Urothelium cell line (cell line): ENCODE measurements at regions not wholly inside any gene's neighbourhood (a gene's known extent, or its start where the extent isn't known, plus 50 kb on each side); places are given as distances from the start of the nearest gene placed in this dataset.
"Not testable (repeated sequence)": the region's sequence is repeated elsewhere in the genome, so short reads cannot be mapped to it uniquely, and the experiment has no call there.

ENCODE experiments used
- DNase-seq: peaks from one replicate; pipeline ENCODE4 v3.0.0; 2011; ENCODE audit warnings: low spot score, mixed read lengths
- FAIRE-seq: peaks from 2 replicates; lab custom pipeline; 2011; peaks lifted over from hg19 to GRCh38; lab: Jason Lieb, UNC

GRCh38 chr5:167049771-167050567 lies 1241.5 kb upstream of the WWC1 start:
- FAIRE-seq (no peak), DNase-seq (no peak)

GRCh38 chr5:167050568-167051401 lies 1240.7 kb upstream of the WWC1 start:
- DNase-seq: peak; percentile 9
- FAIRE-seq: no peak

DNA sequence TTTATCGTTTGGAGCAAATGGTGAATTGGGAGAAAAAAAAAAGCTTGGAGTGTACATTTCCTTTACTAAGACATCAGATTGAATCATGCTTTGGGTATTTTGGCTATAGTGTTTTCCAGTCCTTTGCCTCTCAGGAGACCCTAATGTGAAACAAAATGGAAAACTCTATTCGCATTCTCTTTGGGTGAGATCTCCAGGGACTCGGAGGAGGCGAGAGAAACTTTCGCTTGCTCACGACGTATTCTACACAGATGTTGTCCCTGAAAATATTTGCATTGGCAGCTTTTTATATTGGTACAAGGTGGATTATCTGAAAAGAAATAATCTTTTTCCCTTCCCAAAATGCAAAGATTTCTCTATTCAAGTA lies 1240.1 kb upstream of the WWC1 start:
- FAIRE-seq: no peak
- no peak for DNase-seq

GRCh38 chr5:167052791-167053190 lies 1238.7 kb upstream of the WWC1 start:
- FAIRE-seq: no peak
- DNase-seq: no peak

DNA sequence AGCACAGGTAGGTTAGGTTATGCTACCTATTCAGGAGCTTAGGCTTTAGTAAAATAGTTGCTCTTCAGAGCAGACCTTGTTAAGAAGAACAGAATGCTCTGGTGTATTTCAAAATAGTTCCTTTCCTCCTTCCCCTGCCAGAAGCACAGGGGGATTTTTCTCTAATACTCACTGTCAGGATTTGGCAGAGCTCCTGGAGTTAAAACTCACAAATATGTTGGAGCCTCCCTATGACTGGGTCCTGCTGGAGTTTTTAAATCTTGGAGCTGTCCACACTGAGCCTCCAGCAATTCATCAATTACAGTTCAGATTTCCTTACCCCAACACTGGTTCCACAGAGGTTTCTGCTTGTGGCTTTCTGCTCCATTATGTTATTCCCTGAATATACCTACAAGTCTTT lies 1233.8 kb upstream of the WWC1 start:
- no peak for FAIRE-seq
- DNase-seq: no peak

DNA sequence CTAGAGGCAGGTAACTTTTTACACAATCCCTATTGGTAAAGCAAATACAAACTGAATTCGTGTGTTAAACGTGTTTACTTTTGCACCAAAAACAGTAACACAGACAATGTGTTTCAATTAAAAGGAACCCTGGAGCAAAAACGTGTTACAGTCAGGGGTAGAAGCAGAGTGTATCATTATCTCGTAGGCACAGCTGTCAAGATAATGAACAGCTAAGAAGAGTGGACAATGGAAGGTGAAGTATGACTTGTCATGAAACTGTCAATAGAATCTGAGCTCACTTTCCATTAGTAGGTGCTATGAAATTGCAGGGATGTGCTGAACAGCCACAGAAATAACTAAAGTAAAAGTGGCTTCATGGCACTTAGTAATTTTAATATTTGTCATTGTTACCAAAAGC lies 1229.8 kb upstream of the WWC1 start:
- no peak for DNase-seq
- FAIRE-seq: no peak

GRCh38 chr5:167063116-167063515 lies 1228.3 kb upstream of the WWC1 start:
- FAIRE-seq (no peak), DNase-seq (no peak)

DNA sequence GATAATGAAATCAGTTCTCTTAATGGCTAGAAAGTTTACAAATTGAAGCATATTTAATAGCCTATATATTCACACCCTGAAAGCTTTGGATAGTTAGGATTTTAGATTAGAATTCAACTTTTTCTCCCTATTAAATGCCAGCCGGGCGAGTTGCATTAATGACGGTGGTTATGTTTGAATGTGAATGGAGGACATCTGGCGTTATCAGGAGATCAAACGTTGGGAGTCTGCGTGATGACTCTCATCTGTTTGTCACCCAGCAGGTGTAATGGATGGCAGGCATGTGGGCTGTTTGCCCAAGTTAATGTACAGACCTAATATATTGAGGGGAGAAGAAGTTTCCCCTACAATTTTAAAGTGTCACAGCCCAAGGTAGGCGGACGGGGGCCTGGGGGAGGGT lies 1227.7 kb upstream of the WWC1 start:
- FAIRE-seq: no peak
- DNase-seq: no peak

- DNase-seq (no peak), FAIRE-seq (no peak)
These were observed 1227.2 kb upstream of the WWC1 start for GRCh38 chr5:167064198-167064776.

DNA sequence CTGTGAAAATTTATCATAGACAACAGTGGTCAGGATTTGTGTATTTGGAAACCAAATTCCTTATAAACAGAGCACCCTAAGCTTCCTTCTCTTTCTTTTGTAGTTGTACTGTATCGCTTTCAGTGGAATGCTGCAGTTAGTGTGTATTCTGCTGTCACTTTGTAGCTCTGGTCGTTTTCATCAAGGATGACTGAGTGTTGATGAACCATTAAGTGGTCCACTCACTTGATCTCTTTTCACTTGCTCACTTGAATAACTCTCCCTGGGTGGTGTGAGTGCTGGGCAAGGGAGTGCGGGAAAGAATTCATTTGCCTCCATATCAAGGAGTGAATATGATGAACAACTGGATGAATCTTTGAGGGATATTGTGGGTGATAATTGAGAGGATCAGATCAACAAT lies 1225.7 kb upstream of the WWC1 start:
- DNase-seq: no peak
- no peak for FAIRE-seq

- peak; percentile 8 for DNase-seq
- no peak for FAIRE-seq
These were observed 1219.3 kb upstream of the WWC1 start for GRCh38 chr5:167071981-167072610.

- no peak for DNase-seq
- FAIRE-seq: no peak
These were observed 1209.9 kb upstream of the WWC1 start for GRCh38 chr5:167081561-167081960.

DNA sequence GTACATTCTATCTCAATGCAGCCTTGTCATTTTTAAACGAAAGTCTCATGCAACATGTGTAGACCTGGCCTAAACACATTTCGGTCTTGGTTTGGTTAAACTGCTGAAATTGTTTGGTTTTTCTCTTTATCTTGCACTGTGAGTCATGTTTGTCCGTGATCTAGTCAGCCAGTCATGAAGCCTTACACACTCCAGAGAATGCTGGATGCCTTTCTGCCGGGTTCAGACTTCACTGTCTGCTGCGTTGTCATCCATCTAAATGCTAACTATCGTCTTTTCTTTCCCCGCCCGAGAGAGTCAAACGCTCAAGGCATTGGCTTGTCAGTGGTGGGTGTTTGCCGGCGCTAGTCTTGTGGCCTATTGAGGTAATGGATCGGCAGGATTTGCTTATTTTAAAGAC lies 1194.6 kb upstream of the WWC1 start:
- DNase-seq (peak; percentile 4), FAIRE-seq (no peak)

GRCh38 chr5:167104351-167104750 lies 1187.1 kb upstream of the WWC1 start:
- DNase-seq (no peak), FAIRE-seq (no peak)

DNA sequence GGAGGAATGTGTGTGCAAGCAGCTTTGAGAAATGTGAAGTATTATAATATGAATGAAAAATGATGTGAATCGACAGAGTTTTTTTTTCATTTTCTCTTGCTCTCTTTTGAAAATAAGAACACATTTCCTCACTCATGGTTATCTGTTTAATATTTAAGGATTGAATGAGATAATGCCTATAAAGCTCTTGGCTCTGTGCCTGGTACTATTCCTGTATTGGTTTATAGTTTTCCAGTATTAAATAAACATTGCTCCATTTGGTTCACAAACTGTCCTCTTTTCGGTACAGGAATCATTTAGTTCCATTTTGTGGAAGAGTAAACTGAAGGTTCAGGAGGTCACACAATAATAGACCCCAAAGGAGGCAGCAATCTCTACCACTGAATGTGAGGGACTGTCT lies 1185.5 kb upstream of the WWC1 start:
- FAIRE-seq (no peak), DNase-seq (no peak)

DNA sequence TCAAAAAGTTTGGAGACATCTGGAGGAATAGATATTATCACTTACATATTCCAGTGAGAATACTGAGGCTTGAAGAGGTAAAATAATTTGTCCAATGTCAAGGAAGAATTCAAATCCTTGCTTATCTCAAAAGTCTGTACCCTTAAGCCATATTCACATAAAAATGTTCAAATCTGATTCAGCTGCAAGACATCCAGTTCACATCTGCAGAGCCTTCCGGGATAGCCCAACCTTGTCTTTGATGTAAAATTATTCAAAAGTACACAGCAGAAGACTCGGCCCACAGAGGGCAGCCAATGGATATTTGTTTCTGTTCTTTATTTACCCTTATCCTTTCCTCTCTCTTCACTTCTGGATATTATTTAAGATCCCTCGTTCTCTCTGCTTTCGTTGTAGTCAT lies 1183.8 kb upstream of the WWC1 start:
- DNase-seq: no peak
- FAIRE-seq: no peak

- not testable (repeated sequence) for FAIRE-seq, DNase-seq
These were observed 1183.2 kb upstream of the WWC1 start for GRCh38 chr5:167108266-167108665.

GRCh38 chr5:167112556-167112955 lies 1178.9 kb upstream of the WWC1 start:
- no peak for FAIRE-seq

GRCh38 chr5:167122267-167122666 lies 1169.2 kb upstream of the WWC1 start:
- DNase-seq (no peak), FAIRE-seq (no peak)

More at GRCh38 chr5:167112556-167112955, 1178.9 kb upstream of the WWC1 start:
- DNase-seq: no peak

DNA sequence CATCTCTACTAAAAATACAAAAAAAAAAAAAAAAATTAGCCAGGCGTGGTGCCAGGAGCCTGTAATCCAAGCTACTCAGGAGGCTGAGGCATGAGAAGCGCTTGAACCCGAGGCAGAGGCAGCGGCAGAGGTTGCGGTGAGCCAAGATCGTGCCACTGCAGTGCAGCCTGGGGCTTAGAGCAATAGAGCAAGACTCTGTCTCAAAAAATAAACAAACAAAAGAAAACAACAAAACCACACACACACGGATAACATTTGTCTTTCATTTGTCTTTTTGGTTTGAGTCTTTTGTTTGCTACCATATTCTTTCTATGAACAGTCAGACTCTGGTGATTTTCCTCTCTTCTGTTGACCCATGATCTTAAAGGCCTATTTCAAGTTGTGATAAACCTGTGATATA lies 1168.3 kb upstream of the WWC1 start:
- DNase-seq (no peak), FAIRE-seq (no peak)

- FAIRE-seq (no peak), DNase-seq (no peak)
These were observed 1162.9 kb upstream of the WWC1 start for GRCh38 chr5:167128581-167128980.
